Brain microvascular endothelial cell (primary cell): ENCODE measurements at regions not wholly inside any gene's neighbourhood (a gene's known extent, or its start where the extent isn't known, plus 50 kb on each side); places are given as distances from the start of the nearest gene placed in this dataset.

Source experiments
- DNase-seq: peaks from one replicate; pipeline ENCODE4 v3.0.0-alpha.2; 2020
- H3K27ac ChIP-seq: fragments of 250-450 bp; sonication (Bioruptor Pico); 2 replicates; pipeline ENCODE4 v1.5.1; 2020; ENCODE audit warnings: mild to moderate bottlenecking, moderate library complexity
- H3K27me3 ChIP-seq: fragments of 250-450 bp; sonication (Bioruptor Pico); replicated peaks from 2 replicates; pipeline ENCODE4 v1.5.1; 2020; ENCODE audit warnings: mild to moderate bottlenecking
- H3K36me3 ChIP-seq: fragments of 250-450 bp; sonication (Bioruptor Pico); replicated peaks from 2 replicates; pipeline ENCODE4 v1.5.1; 2020; ENCODE audit warnings: mild to moderate bottlenecking
- H3K4me3 ChIP-seq: 2 replicates; pipeline ENCODE4 v1.5.1; 2011; ENCODE audit warnings: low read depth, mild to moderate bottlenecking, control low read depth, low read length, moderate library complexity
- CTCF ChIP-seq: IDR thresholded peaks from 2 replicates; pipeline ENCODE4 v1.5.1; 2011; ENCODE audit warnings: low read depth, mild to moderate bottlenecking, moderate library complexity, low read length, control low read depth, inconsistent platforms; ENCODE audit errors: missing control alignments
- in situ Hi-C: cut with HindIII; loops from 2 replicates; pipeline ENCODE4 v1.10.0; 2017; ENCODE audit warnings: low sequenced_read_pairs, low pct_ligation_motif_present

- in situ Hi-C loops: no loop called here
- Histone ChIP-seq H3K4me3 (no peak overlapping the region), H3K27me3 (no peaks in the 10 kb centered on the region), H3K27ac (no peak overlapping the region), H3K36me3 (no peaks in the 10 kb centered on the region)
- no peak for TF ChIP-seq CTCF
- DNase-seq: no peak
Observed at GRCh38 chr2:12616456-12617156, 100.1 kb upstream of the TRIB2 start.

DNA sequence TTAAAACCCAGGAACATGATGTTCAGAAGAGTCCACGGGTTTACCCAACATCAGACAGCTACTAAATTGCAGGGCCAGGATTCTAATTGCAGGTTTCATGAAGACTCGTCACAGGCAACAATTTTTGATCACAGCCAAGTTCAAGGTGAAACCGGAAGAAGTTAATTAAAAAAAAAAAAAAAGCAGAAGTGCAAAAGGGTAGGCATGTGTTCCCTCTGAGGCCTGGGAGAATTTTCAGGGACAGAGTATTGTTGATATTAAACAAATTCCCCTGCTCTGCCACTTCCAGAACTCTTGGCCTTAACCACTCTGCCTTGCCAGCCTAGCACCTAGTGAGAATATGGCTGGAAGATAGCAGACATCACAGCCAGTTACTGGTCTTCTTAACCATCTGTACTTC lies 99.4 kb upstream of the TRIB2 start:
- H3K4me3 ChIP-seq: no peak overlapping the region
- no peak for DNase-seq
- in situ Hi-C loops: no loop called here
- H3K27me3 ChIP-seq: no peaks in the 10 kb centered on the region
- H3K27ac ChIP-seq: no peak overlapping the region
- H3K36me3 ChIP-seq: no peaks in the 10 kb centered on the region
- no peak for TF ChIP-seq CTCF

DNA sequence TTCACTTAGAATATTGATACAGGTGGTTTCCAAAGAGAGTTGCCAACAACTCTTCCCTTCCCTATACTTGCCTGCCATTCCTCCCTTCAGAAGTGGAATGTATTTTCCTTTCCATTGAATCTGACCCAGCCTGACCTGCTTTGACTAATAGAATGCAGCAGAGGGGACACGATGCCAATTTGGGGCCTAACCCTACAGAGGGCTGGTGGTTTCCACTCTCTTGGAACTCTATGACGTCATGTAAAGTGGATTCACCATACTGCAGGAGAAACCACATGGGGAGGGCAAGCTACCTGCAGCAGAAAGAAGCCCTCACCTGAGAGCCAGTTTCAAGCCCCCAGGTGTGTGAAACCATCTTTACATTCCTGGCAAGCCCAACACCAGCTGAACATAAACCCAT lies 98.9 kb upstream of the TRIB2 start:
- TF ChIP-seq CTCF: no peak
- Histone ChIP-seq H3K27me3 (no peaks in the 10 kb centered on the region), H3K36me3 (no peaks in the 10 kb centered on the region), H3K27ac (no peak overlapping the region), H3K4me3 (no peak overlapping the region)
- in situ Hi-C loops: no loop called here
- DNase-seq: no peak

DNA sequence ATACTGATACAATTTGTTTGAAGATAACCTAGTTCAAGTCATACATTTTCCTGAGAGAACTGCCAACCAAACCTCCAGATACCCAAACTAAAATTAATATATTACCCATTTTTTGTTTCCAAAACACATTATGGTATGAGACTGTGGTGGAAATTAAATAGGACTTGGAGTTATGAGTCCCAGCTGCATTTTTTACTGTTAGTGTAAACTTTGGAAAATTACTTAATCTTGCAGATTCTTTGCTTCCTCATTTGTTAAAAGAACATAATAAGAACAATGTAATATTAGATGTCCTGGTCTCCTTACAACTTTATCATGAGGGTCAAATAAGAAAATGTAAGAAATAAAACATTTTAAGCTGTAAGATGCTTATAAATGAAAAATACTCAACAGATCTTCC lies 98.2 kb upstream of the TRIB2 start:
- Histone ChIP-seq H3K27me3 (no peaks in the 10 kb centered on the region), H3K27ac (no peak overlapping the region)
- no peak for DNase-seq

DNA sequence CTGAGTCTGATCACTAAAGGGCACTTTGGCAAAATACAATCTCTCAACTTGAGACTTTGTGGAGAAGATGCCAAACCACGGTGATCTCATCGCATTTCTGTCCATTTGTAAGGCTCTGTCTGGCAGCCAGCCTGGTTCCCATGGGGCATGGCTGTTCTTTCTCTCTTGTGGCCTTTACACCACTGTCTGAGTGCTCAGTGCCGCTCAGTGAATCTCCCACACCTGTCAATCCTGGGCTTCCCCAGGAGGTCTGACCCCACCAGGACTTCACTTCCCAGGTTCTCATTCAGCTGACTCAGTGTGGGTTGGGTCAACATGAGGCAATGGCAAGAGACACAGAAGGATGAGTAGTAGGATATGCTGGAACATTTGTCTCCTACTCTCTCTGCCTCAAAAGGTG lies 96.8 kb upstream of the TRIB2 start:
- no peak overlapping the region for H3K4me3 ChIP-seq
- no peak for TF ChIP-seq CTCF
- in situ Hi-C loops: no loop called here
- H3K36me3 ChIP-seq: no peaks in the 10 kb centered on the region
- no peaks in the 10 kb centered on the region for H3K27me3 ChIP-seq
- DNase-seq: peak; percentile 93
- peak overlapping the region; percentile 7 for H3K27ac ChIP-seq

More for the DNA sequence above, 98.2 kb upstream of the TRIB2 start:
- Histone ChIP-seq H3K36me3 (no peaks in the 10 kb centered on the region), H3K4me3 (no peak overlapping the region)
- in situ Hi-C loops: no loop called here
- TF ChIP-seq CTCF: no peak

GRCh38 chr2:12620759-12621158 lies 96.0 kb upstream of the TRIB2 start:
- Histone ChIP-seq H3K27me3 (no peaks in the 10 kb centered on the region), H3K4me3 (no peak overlapping the region), H3K27ac (no peak overlapping the region), H3K36me3 (no peaks in the 10 kb centered on the region)
- no peak for DNase-seq
- TF ChIP-seq CTCF: no peak
- in situ Hi-C loops: no loop called here
